KMS-11 (cell line): ENCODE measurements at regions not wholly inside any gene's neighbourhood (a gene's known extent, or its start where the extent isn't known, plus 50 kb on each side); places are given as distances from the start of the nearest gene placed in this dataset.

Experiments used
- H2AFZ ChIP-seq: fragments of 200-600 bp; sonication (generic); 2 replicates; pipeline ENCODE4 v1.6.1; 2016; ENCODE audit warnings: antibody characterized with exemption, mixed run types, low read depth
- H3K27ac ChIP-seq: fragments of 200-600 bp; sonication (generic); 2 replicates; pipeline ENCODE4 v1.6.1; 2016; ENCODE audit warnings: mild to moderate bottlenecking, mixed run types
- H3K27me3 ChIP-seq: fragments of 200-600 bp; sonication (generic); 2 replicates; pipeline ENCODE4 v1.6.1; 2017; ENCODE audit warnings: mild to moderate bottlenecking, low read depth, mixed run types, moderate library complexity; ENCODE audit not compliant: insufficient read depth
- H3K36me3 ChIP-seq: fragments of 200-600 bp; sonication (generic); 2 replicates; pipeline ENCODE4 v1.6.1; 2017; ENCODE audit warnings: mild to moderate bottlenecking, mixed run types; ENCODE audit not compliant: insufficient read depth
- H3K4me1 ChIP-seq: fragments of 200-600 bp; sonication (generic); 2 replicates; pipeline ENCODE4 v1.6.1; 2016; ENCODE audit warnings: mild to moderate bottlenecking, low read depth, mixed run types; ENCODE audit not compliant: poor library complexity, severe bottlenecking
- H3K4me2 ChIP-seq: fragments of 200-600 bp; sonication (generic); 2 replicates; pipeline ENCODE4 v1.7.0; 2016; ENCODE audit warnings: mild to moderate bottlenecking, mixed run types
- H3K4me3 ChIP-seq: fragments of 200-600 bp; sonication (generic); IDR thresholded peaks from 2 replicates; pipeline ENCODE4 v1.6.1; 2017; ENCODE audit warnings: low read depth, low read length, mixed read lengths; ENCODE audit not compliant: insufficient read depth
- H3K79me2 ChIP-seq: fragments of 200-600 bp; sonication (generic); 2 replicates; pipeline ENCODE4 v1.6.1; 2016; ENCODE audit warnings: low read depth, mixed run types; ENCODE audit not compliant: insufficient read depth
- H3K9ac ChIP-seq: fragments of 200-600 bp; sonication (generic); 2 replicates; pipeline ENCODE4 v1.6.1; 2016; ENCODE audit warnings: mild to moderate bottlenecking, mixed run types
- H4K20me1 ChIP-seq: fragments of 200-600 bp; sonication (generic); 2 replicates; pipeline ENCODE4 v1.6.1; 2016; ENCODE audit warnings: mild to moderate bottlenecking, mixed run types; ENCODE audit not compliant: insufficient read depth
- CTCF ChIP-seq: fragments of 200-600 bp; sonication (generic); conservative IDR thresholded peaks from 2 replicates; pipeline ENCODE4 v1.6.1; 2017; ENCODE audit warnings: low read depth, mild to moderate bottlenecking, antibody characterized with exemption, low read length, moderate library complexity, mixed read lengths

GRCh38 chr1:90773812-90774211 lies 56.7 kb upstream of the BARHL2 start:
- no peak overlapping the region for H2AFZ ChIP-seq
- H3K27ac ChIP-seq, result no peak overlapping the region
- H3K4me2 ChIP-seq, result no peak overlapping the region
- H3K4me3 ChIP-seq, result no peak overlapping the region
- no peaks in the 10 kb centered on the region for H4K20me1 ChIP-seq
- no peaks in the 10 kb centered on the region for H3K4me1 ChIP-seq
- no peaks in the 10 kb centered on the region for H3K36me3 ChIP-seq
- H3K9ac ChIP-seq, result no peak overlapping the region
- no peaks in the 10 kb centered on the region for H3K79me2 ChIP-seq
- TF ChIP-seq CTCF, result no peak
- H3K27me3 ChIP-seq, result no peaks in the 10 kb centered on the region

GRCh38 chr1:90768826-90769225 lies 51.7 kb upstream of the BARHL2 start:
- Histone ChIP-seq H4K20me1 (no peaks in the 10 kb centered on the region), H3K4me2 (no peak overlapping the region), H3K9ac (no peak overlapping the region), H3K4me3 (no peak overlapping the region), H3K36me3 (no peaks in the 10 kb centered on the region), H3K27ac (no peak overlapping the region), H3K4me1 (no peaks in the 10 kb centered on the region), H3K79me2 (no peaks in the 10 kb centered on the region), H2AFZ (no peak overlapping the region), H3K27me3 (no peaks in the 10 kb centered on the region)
- TF ChIP-seq CTCF, result no peak

GRCh38 chr1:90768098-90768497 lies 51.0 kb upstream of the BARHL2 start:
- Histone ChIP-seq H3K4me2 (no peak overlapping the region), H4K20me1 (no peaks in the 10 kb centered on the region), H3K9ac (no peak overlapping the region), H3K4me3 (no peak overlapping the region), H3K79me2 (no peaks in the 10 kb centered on the region), H2AFZ (no peak overlapping the region), H3K4me1 (no peaks in the 10 kb centered on the region), H3K27ac (no peak overlapping the region), H3K27me3 (no peaks in the 10 kb centered on the region), H3K36me3 (no peaks in the 10 kb centered on the region)
- TF ChIP-seq CTCF, result no peak
